ENCODE measurements at regions not wholly inside any gene's neighbourhood (a gene's known extent, or its start where the extent isn't known, plus 50 kb on each side); places are given as distances from the start of the nearest gene placed in this dataset.

DNA sequence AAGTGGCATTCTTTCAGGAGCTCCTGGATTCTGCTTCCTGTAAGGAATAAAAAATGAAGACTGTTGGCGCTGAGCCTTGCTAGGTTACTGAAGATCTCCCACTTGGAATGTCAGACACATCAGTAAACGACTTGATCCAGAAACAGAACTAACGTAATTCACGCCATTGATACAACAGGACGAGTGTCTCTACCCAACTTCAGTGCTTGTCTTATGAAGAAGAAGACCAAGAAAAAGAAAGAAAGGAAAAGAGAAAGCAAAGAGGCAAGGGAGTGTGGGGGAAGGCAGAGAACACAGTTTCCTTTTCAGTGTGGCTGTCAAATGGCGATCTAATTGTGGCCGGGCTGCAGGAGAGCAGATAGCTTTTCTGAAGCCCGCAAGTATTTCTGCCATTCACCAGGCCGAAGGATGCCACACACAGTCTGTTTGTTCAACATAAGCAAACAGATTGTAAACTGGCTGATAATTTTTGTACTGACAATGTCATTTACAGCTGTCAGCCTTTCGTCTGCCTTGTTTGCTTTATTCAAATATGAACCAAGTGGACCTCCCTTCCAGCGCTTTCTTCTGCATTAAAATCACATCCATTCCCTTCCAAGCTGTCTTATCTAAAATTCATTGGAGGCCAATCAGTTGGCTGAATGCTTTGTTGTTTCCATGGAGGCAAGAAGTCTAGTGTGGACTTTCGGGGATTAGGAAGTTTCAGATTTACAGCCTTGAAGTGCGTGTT, 180.6 kb downstream of the FOXA2 start (continued):
- TF ChIP-seq REST (IDR thresholded peaks at IDR 0.05; ENCODE audit: borderline replicate concordance) = no peak
- TF ChIP-seq REST (CRISPR knock-in tag; IDR thresholded peaks at IDR 0.05; ENCODE audit: low read depth) = no peak
- TF ChIP-seq, protein P1, sequence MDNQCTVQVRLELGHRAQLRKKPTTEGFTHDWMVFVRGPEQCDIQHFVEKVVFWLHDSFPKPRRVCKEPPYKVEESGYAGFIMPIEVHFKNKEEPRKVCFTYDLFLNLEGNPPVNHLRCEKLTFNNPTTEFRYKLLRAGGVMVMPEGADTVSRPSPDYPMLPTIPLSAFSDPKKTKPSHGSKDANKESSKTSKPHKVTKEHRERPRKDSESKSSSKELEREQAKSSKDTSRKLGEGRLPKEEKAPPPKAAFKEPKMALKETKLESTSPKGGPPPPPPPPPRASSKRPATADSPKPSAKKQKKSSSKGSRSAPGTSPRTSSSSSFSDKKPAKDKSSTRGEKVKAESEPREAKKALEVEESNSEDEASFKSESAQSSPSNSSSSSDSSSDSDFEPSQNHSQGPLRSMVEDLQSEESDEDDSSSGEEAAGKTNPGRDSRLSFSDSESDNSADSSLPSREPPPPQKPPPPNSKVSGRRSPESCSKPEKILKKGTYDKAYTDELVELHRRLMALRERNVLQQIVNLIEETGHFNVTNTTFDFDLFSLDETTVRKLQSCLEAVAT (IDR thresholded peaks at IDR 0.05) = 0 out of 4 replicates have a peak, but pooled peaks have one; percentile 18 to 41
- TF ChIP-seq CBX1 (IDR thresholded peaks at IDR 0.05; ENCODE audit: low read depth) = no peak
- no peak for TF ChIP-seq ZNF212 (CRISPR knock-in tag; IDR thresholded peaks at IDR 0.05)
- TF ChIP-seq TEAD4 (IDR thresholded peaks at IDR 0.05; ENCODE audit: low read length) = 0 out of 2 replicates have a peak, but pooled peaks have one; percentile 8
- no peak for TF ChIP-seq TEAD4 (CRISPR knock-in tag; IDR thresholded peaks at IDR 0.05; ENCODE audit: borderline replicate concordance)
- peak; percentile 39 to 54; a peak in 2 of 4 replicates for TF ChIP-seq KDM1A (IDR thresholded peaks at IDR 0.05)
- TF ChIP-seq ELF4 (CRISPR knock-in tag; IDR thresholded peaks at IDR 0.05) = no peak
- TF ChIP-seq HEY1 (CRISPR knock-in tag; IDR thresholded peaks at IDR 0.05; ENCODE audit: borderline replicate concordance) = no peak
- no peak for TF ChIP-seq SRF (CRISPR knock-in tag; IDR thresholded peaks at IDR 0.05)
- no peak for TF ChIP-seq E2F6 (IDR thresholded peaks at IDR 0.05; ENCODE audit: borderline replicate concordance in 1 of 2, extremely low read depth in 1 of 2, insufficient read depth in 1 of 2, insufficient read length in 1 of 2, low read depth in 1 of 2, low read length in 1 of 2, poor library complexity in 1 of 2, severe bottlenecking in 1 of 2)
- TF ChIP-seq ELK3 (CRISPR knock-in tag; IDR thresholded peaks at IDR 0.05) = no peak

Measured in K562 (cell line).